ENCODE measurements at regions not wholly inside any gene's neighbourhood (a gene's known extent, or its start where the extent isn't known, plus 50 kb on each side); places are given as distances from the start of the nearest gene placed in this dataset.

GRCh38 chr4:163846008-163846407 lies 351.5 kb downstream of the TMA16 start:
- TF ChIP-seq EP300 (IDR thresholded peaks at IDR 0.05) (no peak), POLR2AphosphoS5 (IDR thresholded peaks at IDR 0.05) (no peak), CTCF (IDR thresholded peaks at IDR 0.05) (no peak), POLR2A (IDR thresholded peaks at IDR 0.05) (no peak)
- H3K27me3 ChIP-seq, result no peaks in the 10 kb centered on the region
- 88% methylated on average over 3 of the region's 3 CpGs for WGBS
- H3K4me1 ChIP-seq, result no peaks in the 10 kb centered on the region
- H3K36me3 ChIP-seq, result no peaks in the 10 kb centered on the region
- no peak overlapping the region for H3K4me3 ChIP-seq
- no peaks in the 10 kb centered on the region for H3K9me3 ChIP-seq
- no peak for DNase-seq (ENCODE audit: low spot score in 2 of 2)
- H3K27ac ChIP-seq, result no peak overlapping the region

GRCh38 chr4:163852246-163852645 lies 357.8 kb downstream of the TMA16 start:
- 56% methylated on average over 3 of the region's 3 CpGs for WGBS
- H3K9me3 ChIP-seq, result no peaks in the 10 kb centered on the region
- no peak overlapping the region for H3K27ac ChIP-seq
- TF ChIP-seq POLR2A (IDR thresholded peaks at IDR 0.05) (no peak), POLR2AphosphoS5 (IDR thresholded peaks at IDR 0.05) (no peak), EP300 (IDR thresholded peaks at IDR 0.05) (no peak), CTCF (IDR thresholded peaks at IDR 0.05) (no peak)
- no peaks in the 10 kb centered on the region for H3K4me1 ChIP-seq
- H3K27me3 ChIP-seq, result no peaks in the 10 kb centered on the region
- H3K4me3 ChIP-seq, result no peak overlapping the region
- no peaks in the 10 kb centered on the region for H3K36me3 ChIP-seq
- DNase-seq (ENCODE audit: low spot score in 2 of 2), result no peak

- TF ChIP-seq POLR2A (IDR thresholded peaks at IDR 0.05), result no peak
- TF ChIP-seq EP300 (IDR thresholded peaks at IDR 0.05), result no peak
- TF ChIP-seq CTCF (IDR thresholded peaks at IDR 0.05), result no peak
- TF ChIP-seq POLR2AphosphoS5 (IDR thresholded peaks at IDR 0.05), result no peak
- no peaks in the 10 kb centered on the region for H3K36me3 ChIP-seq
- H3K4me3 ChIP-seq, result no peak overlapping the region
- WGBS, result 67% methylated on average over 3 of the region's 3 CpGs
- no peaks in the 10 kb centered on the region for H3K27me3 ChIP-seq
- no peak for DNase-seq (ENCODE audit: low spot score in 2 of 2)
- H3K27ac ChIP-seq, result no peak overlapping the region
- no peaks in the 10 kb centered on the region for H3K4me1 ChIP-seq
- H3K9me3 ChIP-seq, result no peaks in the 10 kb centered on the region
Observed at GRCh38 chr4:163857903-163858302, 363.4 kb downstream of the TMA16 start.

- H3K9me3 ChIP-seq, result no peaks in the 10 kb centered on the region
- H3K4me1 ChIP-seq, result no peaks in the 10 kb centered on the region
- H3K27me3 ChIP-seq, result no peaks in the 10 kb centered on the region
- no peak overlapping the region for H3K27ac ChIP-seq
- WGBS, result 81% methylated on average over 3 of the region's 3 CpGs
- no peaks in the 10 kb centered on the region for H3K36me3 ChIP-seq
- no peak for DNase-seq (ENCODE audit: low spot score in 2 of 2)
- H3K4me3 ChIP-seq, result no peak overlapping the region
- TF ChIP-seq CTCF (IDR thresholded peaks at IDR 0.05), result no peak
- TF ChIP-seq EP300 (IDR thresholded peaks at IDR 0.05), result no peak
- no peak for TF ChIP-seq POLR2AphosphoS5 (IDR thresholded peaks at IDR 0.05)
- TF ChIP-seq POLR2A (IDR thresholded peaks at IDR 0.05), result no peak
Observed at GRCh38 chr4:163858515-163858914, 364.0 kb downstream of the TMA16 start.

GRCh38 chr4:163863082-163863481 lies 368.6 kb downstream of the TMA16 start:
- WGBS, result 73% methylated on average over 2 of the region's 2 CpGs
- Histone ChIP-seq H3K4me3 (no peak overlapping the region), H3K27ac (no peak overlapping the region), H3K27me3 (no peaks in the 10 kb centered on the region), H3K9me3 (no peaks in the 10 kb centered on the region), H3K36me3 (no peaks in the 10 kb centered on the region), H3K4me1 (no peaks in the 10 kb centered on the region)
- no peak for TF ChIP-seq POLR2AphosphoS5 (IDR thresholded peaks at IDR 0.05)
- no peak for TF ChIP-seq CTCF (IDR thresholded peaks at IDR 0.05)
- no peak for TF ChIP-seq EP300 (IDR thresholded peaks at IDR 0.05)
- no peak for TF ChIP-seq POLR2A (IDR thresholded peaks at IDR 0.05)
- DNase-seq (ENCODE audit: low spot score in 2 of 2), result no peak

All from suprapubic skin (tissue), 4 donors.